IMR-90 (cell line): ENCODE measurements at regions not wholly inside any gene's neighbourhood (a gene's known extent, or its start where the extent isn't known, plus 50 kb on each side); places are given as distances from the start of the nearest gene placed in this dataset.

Experiments used
- ATAC-seq: fragments of 200-7000 bp; cut with Tn5 transposase; 2 replicates; pipeline ENCODE4 v1.9.1; 2020; ENCODE audit warnings: low read depth, mild to moderate bottlenecking, moderate library complexity
- BruUV-seq: library from RNA; stranded (reverse); fragments of 400-500 nt; replicated peaks from 2 replicates; lab custom pipeline; 2021; lab: Mats Ljungman, UMichigan
- CTCF ChIA-PET: fragments of 300-600 bp; formaldehyde crosslinking; extraction: SDS; loops from one replicate; lab custom pipeline; 2021; ENCODE audit warnings: antibody characterized with exemption; lab: Yijun Ruan, JAX
- POLR2A ChIA-PET: fragments of 300-600 bp; sonication (Branson Sonifier 250); formaldehyde crosslinking; loops from one replicate; lab custom pipeline; 2022; ENCODE audit warnings: antibody characterized with exemption; ENCODE audit not compliant: unreplicated experiment; lab: Charles Lee
- DNase-seq: peaks from one replicate; pipeline ENCODE4 v3.0.0; 2013
- H2AFZ ChIP-seq: replicated peaks from 2 replicates; pipeline ENCODE3; 2013; ENCODE audit warnings: low read length, mild to moderate bottlenecking; ENCODE audit not compliant: poor library complexity
- H2AK5ac ChIP-seq: 2 replicates; pipeline ENCODE4 v1.6.1; 2013; ENCODE audit warnings: low read depth, low read length, inconsistent platforms
- H2AK9ac ChIP-seq: replicated peaks from 2 replicates; pipeline ENCODE3; 2013; ENCODE audit warnings: mild to moderate bottlenecking, low read depth, low read length, moderate library complexity; ENCODE audit not compliant: poor library complexity
- H2BK120ac ChIP-seq: 2 replicates; pipeline ENCODE4 v1.6.1; 2013; ENCODE audit warnings: low read depth, low read length, inconsistent platforms
- H2BK15ac ChIP-seq: 3 replicates; pipeline ENCODE4 v1.6.1; 2013; ENCODE audit warnings: low read depth, low read length, inconsistent platforms
- H2BK20ac ChIP-seq: 2 replicates; pipeline ENCODE4 v1.6.1; 2013; ENCODE audit warnings: low read depth, mild to moderate bottlenecking, inconsistent platforms, low read length, moderate library complexity
- H2BK5ac ChIP-seq: 2 replicates; pipeline ENCODE4 v1.6.1; 2013; ENCODE audit warnings: mild to moderate bottlenecking, low read depth, low read length, inconsistent platforms; ENCODE audit not compliant: poor library complexity, severe bottlenecking
- H3K14ac ChIP-seq: replicated peaks from 2 replicates; pipeline ENCODE4 v1.6.1; 2013; ENCODE audit warnings: low read depth, low read length, inconsistent platforms
- H3K18ac ChIP-seq: 2 replicates; pipeline ENCODE4 v1.6.1; 2013; ENCODE audit warnings: low read depth, low read length, control low read depth
- H3K23ac ChIP-seq: 2 replicates; pipeline ENCODE4 v1.6.1; 2013; ENCODE audit warnings: low read depth, low read length, inconsistent platforms
- H3K27ac ChIP-seq: 2 replicates; pipeline ENCODE4 v1.5.1; 2013; ENCODE audit warnings: mild to moderate bottlenecking, control low read depth, low read length; ENCODE audit not compliant: insufficient read depth
- H3K27me3 ChIP-seq: 2 replicates; pipeline ENCODE4 v1.6.1; 2013; ENCODE audit warnings: low read length; ENCODE audit not compliant: control insufficient read depth, insufficient read depth
- H3K36me3 ChIP-seq: 2 replicates; pipeline ENCODE4 v1.6.1; 2013; ENCODE audit warnings: low read length, mixed read lengths; ENCODE audit not compliant: control insufficient read depth, insufficient read depth
- H3K4ac ChIP-seq: 2 replicates; pipeline ENCODE4 v1.6.1; 2013; ENCODE audit warnings: low read depth, low read length, inconsistent platforms
- H3K4me1 ChIP-seq: 2 replicates; pipeline ENCODE4 v1.6.1; 2013; ENCODE audit warnings: low read length, mixed read lengths; ENCODE audit not compliant: control insufficient read depth, insufficient read depth
- H3K4me2 ChIP-seq: 2 replicates; pipeline ENCODE4 v1.6.1; 2013; ENCODE audit warnings: low read depth, mild to moderate bottlenecking, control low read depth, low read length, moderate library complexity
- H3K4me3 ChIP-seq: 2 replicates; pipeline ENCODE4 v1.5.1; 2013; ENCODE audit warnings: low read depth, mild to moderate bottlenecking, control low read depth, low read length, moderate library complexity; ENCODE audit not compliant: insufficient read depth
- H3K56ac ChIP-seq: 2 replicates; pipeline ENCODE4 v1.6.1; 2013; ENCODE audit warnings: low read length, inconsistent platforms; ENCODE audit not compliant: insufficient read depth; ENCODE audit errors: extremely low read depth
- H3K79me1 ChIP-seq, 2 experiments: 2 replicates each; pipeline ENCODE4 v1.6.1; 2013; ENCODE audit warnings: low read length in 2 of 2, inconsistent platforms in 1 of 2, low read depth in 1 of 2
- H3K9ac ChIP-seq: 2 replicates; pipeline ENCODE4 v1.6.1; 2013; ENCODE audit warnings: low read depth, low read length, control low read depth
- H3K9me1 ChIP-seq: 2 replicates; pipeline ENCODE4 v1.6.1; 2013; ENCODE audit warnings: low read length, inconsistent platforms; ENCODE audit not compliant: insufficient read depth
- H3K9me3 ChIP-seq: 2 replicates; pipeline ENCODE4 v1.6.1; 2013; ENCODE audit warnings: low read length; ENCODE audit not compliant: control insufficient read depth, insufficient read depth
- H4K20me1 ChIP-seq: 2 replicates; pipeline ENCODE4 v1.6.1; 2013; ENCODE audit warnings: low read length, inconsistent platforms; ENCODE audit not compliant: insufficient read depth
- H4K5ac ChIP-seq: 2 replicates; pipeline ENCODE4 v1.6.1; 2013; ENCODE audit warnings: mild to moderate bottlenecking, low read depth, low read length, control low read depth
- H4K8ac ChIP-seq, 2 experiments: 2 replicates each; pipeline ENCODE4 v1.6.1; 2013; ENCODE audit warnings: low read depth in 2 of 2, low read length in 2 of 2, control low read depth in 1 of 2, inconsistent platforms in 1 of 2
- H4K91ac ChIP-seq: 2 replicates; pipeline ENCODE4 v1.6.1; 2013; ENCODE audit warnings: low read depth, low read length, inconsistent platforms; ENCODE audit not compliant: insufficient read depth
- BHLHE40 ChIP-seq: fragments of 150-350 bp; IDR thresholded peaks from 2 replicates; pipeline ENCODE4 v1.6.1; 2016; ENCODE audit warnings: mild to moderate bottlenecking, low read depth, low read length
- CTCF ChIP-seq: conservative IDR thresholded peaks from 2 replicates; pipeline ENCODE4 v1.5.1; 2012; ENCODE audit warnings: mild to moderate bottlenecking, low read depth, low read length, improper control_type of control experiment
- MAZ ChIP-seq: IDR thresholded peaks from 2 replicates; pipeline ENCODE4 v1.6.1; 2012; ENCODE audit warnings: low read depth, mild to moderate bottlenecking, low read length, improper control_type of control experiment, moderate library complexity, borderline replicate concordance
- MXI1 ChIP-seq: IDR thresholded peaks from 2 replicates; pipeline ENCODE4 v1.6.1; 2012; ENCODE audit warnings: low read depth, mild to moderate bottlenecking, low read length, moderate library complexity, borderline replicate concordance
- RCOR1 ChIP-seq: IDR thresholded peaks from 2 replicates; pipeline ENCODE4 v1.6.1; 2012; ENCODE audit warnings: mild to moderate bottlenecking, low read length, improper control_type of control experiment; ENCODE audit not compliant: insufficient replicate concordance
- WGBS, 2 experiments: methylation state at CpG; one replicate each; pipeline versions ENCODE4 v1.1.5 to v1.1.7; 2013; ENCODE audit warnings: missing lambda C conversion rate in 2 of 2; ENCODE audit not compliant: insufficient read length in 1 of 2; ENCODE audit errors: extremely low coverage in 2 of 2; 5-methylcytosine and 5-hydroxymethylcytosine counted together
- dilution Hi-C: fragments of 300-500 bp; cut with HindIII; formaldehyde crosslinking; loops from one replicate; pipeline ENCODE4 v1.14.3; 2018; ENCODE audit warnings: low sequenced_read_pairs; ENCODE audit not compliant: unreplicated experiment
- in situ Hi-C: fragments of 300-500 bp; cut with MboI; formaldehyde crosslinking; loops from 3 replicates; pipeline ENCODE4 v1.14.3; 2019; ENCODE audit warnings: low sequenced_read_pairs, inconsistent platforms, mixed read lengths
- intact Hi-C: fragments of 100-400 bp; cut with micrococcal nuclease; formaldehyde crosslinking; loops from 2 replicates; pipeline ENCODE4 v1.10.0; 2022

GRCh38 chr12:113525066-113525465 lies 53.4 kb upstream of the LHX5 start:
- no peak overlapping the region for H2BK120ac ChIP-seq
- no peak overlapping the region for H3K14ac ChIP-seq
- no peak overlapping the region for H2BK15ac ChIP-seq
- POLR2A ChIA-PET = no interaction called here
- no peaks in the 10 kb centered on the region for H3K36me3 ChIP-seq
- no peak overlapping the region for H3K4me3 ChIP-seq
- H3K23ac ChIP-seq = no peak overlapping the region
- no peak for TF ChIP-seq MXI1
- TF ChIP-seq BHLHE40 = no peak
- TF ChIP-seq RCOR1 = no peak
- no peak for TF ChIP-seq MAZ
- no peak for TF ChIP-seq CTCF
- H2AK5ac ChIP-seq = no peak overlapping the region
- CTCF ChIA-PET = no interaction called here
- H3K9me3 ChIP-seq = no peaks in the 10 kb centered on the region
- H4K8ac ChIP-seq = no peak overlapping the region
- no peaks in the 10 kb centered on the region for H3K79me1 ChIP-seq
- no peak overlapping the region for H3K4ac ChIP-seq
- no peak overlapping the region for H2AFZ ChIP-seq
- BruUV-seq = no TSS peak
- H2BK5ac ChIP-seq = no peak overlapping the region
- no peak overlapping the region for H4K91ac ChIP-seq
- dilution Hi-C loops = no loop called here
- no peak overlapping the region for H3K9ac ChIP-seq
- H3K18ac ChIP-seq = no peak overlapping the region
- no peak overlapping the region for H3K27ac ChIP-seq
- no peaks in the 10 kb centered on the region for H3K4me1 ChIP-seq
- H3K56ac ChIP-seq = no peak overlapping the region
- H3K9me1 ChIP-seq = no peaks in the 10 kb centered on the region
- H2AK9ac ChIP-seq = no peak overlapping the region
- H3K27me3 ChIP-seq = peaks cover 7% of the 10 kb centered on the region
- in situ Hi-C loops = no loop called here
- H4K5ac ChIP-seq = no peak overlapping the region
- intact Hi-C loops = no loop called here
- ATAC-seq = no peak
- DNase-seq = no peak
- no peaks in the 10 kb centered on the region for H4K20me1 ChIP-seq
- H2BK20ac ChIP-seq = no peak overlapping the region
- WGBS, 2 experiments = 0% methylated on average over 1 of the region's 7 CpGs; no CpG with 5 or more reads in 1 of the 2 experiments
- no peak overlapping the region for H3K4me2 ChIP-seq
